ENCODE measurements at regions not wholly inside any gene's neighbourhood (a gene's known extent, or its start where the extent isn't known, plus 50 kb on each side); places are given as distances from the start of the nearest gene placed in this dataset.

- intact Hi-C loops (cut with micrococcal nuclease): no loop called here
- H3K27ac ChIP-seq (ENCODE audit: low read length): no peak overlapping the region
- no peaks in the 10 kb centered on the region for H3K4me1 ChIP-seq (ENCODE audit: control insufficient read depth, insufficient read depth, low read length)
- peaks cover 0 to 6% of the 10 kb centered on the region in 2 donors for H3K4me1 Mint-ChIP-seq
- no peaks in the 10 kb centered on the region for H3K9me3 Mint-ChIP-seq
- 79% methylated on average over 23 of the region's 23 CpGs for WGBS (ENCODE audit: insufficient coverage)
- peaks cover 11 to 15% of the 10 kb centered on the region in 2 donors for H3K27me3 Mint-ChIP-seq (ENCODE audit: low read depth in 2 of 2)
- H3K4me3 ChIP-seq (ENCODE audit: low read length): no peak overlapping the region
- no peaks in the 10 kb centered on the region for H3K36me3 Mint-ChIP-seq
- no peaks in the 10 kb centered on the region for H3K9me3 ChIP-seq (ENCODE audit: control insufficient read depth, insufficient read depth, low read length)
- no peak overlapping the region for H3K4me3 Mint-ChIP-seq
- no peaks in the 10 kb centered on the region for H3K27me3 ChIP-seq (ENCODE audit: control insufficient read depth, insufficient read depth, low read length)
- no peaks in the 10 kb centered on the region for H3K36me3 ChIP-seq (ENCODE audit: control insufficient read depth, insufficient read depth, low read length)
- no peak for ATAC-seq
- no peak for TF ChIP-seq CTCF (IDR thresholded peaks at IDR 0.05)
- no peak overlapping the region for H3K27ac Mint-ChIP-seq
- DNase-seq: peak in 1 of 2 donors; percentile 6
These were observed 260.0 kb downstream of the ERMARD start for GRCh38 chr6:170011204-170012036.

- DNase-seq: peak in 1 of 2 donors; percentile 10
- H3K27ac ChIP-seq (ENCODE audit: low read length): no peak overlapping the region
- no peaks in the 10 kb centered on the region for H3K36me3 ChIP-seq (ENCODE audit: control insufficient read depth, insufficient read depth, low read length)
- no peaks in the 10 kb centered on the region for H3K27me3 ChIP-seq (ENCODE audit: control insufficient read depth, insufficient read depth, low read length)
- peaks cover under 1% of the 10 kb centered on the region for H3K36me3 Mint-ChIP-seq
- 84% methylated on average over 13 of the region's 13 CpGs for WGBS (ENCODE audit: insufficient coverage)
- H3K27me3 Mint-ChIP-seq (ENCODE audit: low read depth in 2 of 2): peaks cover 11 to 15% of the 10 kb centered on the region in 2 donors
- no peak overlapping the region for H3K4me3 ChIP-seq (ENCODE audit: low read length)
- no peaks in the 10 kb centered on the region for H3K9me3 Mint-ChIP-seq
- H3K9me3 ChIP-seq (ENCODE audit: control insufficient read depth, insufficient read depth, low read length): no peaks in the 10 kb centered on the region
- H3K4me1 ChIP-seq (ENCODE audit: control insufficient read depth, insufficient read depth, low read length): peaks cover 4% of the 10 kb centered on the region
- H3K4me1 Mint-ChIP-seq: peaks cover under 1 to 6% of the 10 kb centered on the region in 2 donors
- H3K4me3 Mint-ChIP-seq: no peak overlapping the region
- intact Hi-C loops (cut with micrococcal nuclease): no loop called here
- ATAC-seq: no peak
- TF ChIP-seq CTCF (IDR thresholded peaks at IDR 0.05): no peak
- H3K27ac Mint-ChIP-seq: no peak overlapping the region
These were observed 259.3 kb downstream of the ERMARD start for GRCh38 chr6:170010665-170011203.

- intact Hi-C loops (cut with micrococcal nuclease): no loop called here
- ATAC-seq: no peak
- peak in 1 of 2 donors; percentile 6 for DNase-seq
- Histone ChIP-seq H3K36me3 (ENCODE audit: control insufficient read depth, insufficient read depth, low read length) (no peaks in the 10 kb centered on the region), H3K27me3 (ENCODE audit: control insufficient read depth, insufficient read depth, low read length) (no peaks in the 10 kb centered on the region), H3K4me1 (ENCODE audit: control insufficient read depth, insufficient read depth, low read length) (peaks cover 6% of the 10 kb centered on the region), H3K9me3 (ENCODE audit: control insufficient read depth, insufficient read depth, low read length) (peaks cover 15% of the 10 kb centered on the region), H3K4me3 (ENCODE audit: low read length) (no peak overlapping the region), H3K27ac (ENCODE audit: low read length) (no peak overlapping the region)
- Mint-ChIP-seq H3K4me1 (peaks cover 6 to 7% of the 10 kb centered on the region in 2 donors), H3K4me3 (no peak overlapping the region), H3K27me3 (ENCODE audit: low read depth in 2 of 2) (peaks cover 7 to 11% of the 10 kb centered on the region in 2 donors), H3K36me3 (peaks cover 9% of the 10 kb centered on the region), H3K9me3 (peaks cover 3 to 6% of the 10 kb centered on the region in 2 donors), H3K27ac (no peak overlapping the region)
- WGBS (ENCODE audit: insufficient coverage): 87% methylated on average over 14 of the region's 16 CpGs
- TF ChIP-seq CTCF (IDR thresholded peaks at IDR 0.05): no peak
These were observed 256.9 kb downstream of the ERMARD start for GRCh38 chr6:170008294-170008785.

All from natural killer cell (primary cell).